GM19023 (cell line): ENCODE measurements at regions not wholly inside any gene's neighbourhood (a gene's known extent, or its start where the extent isn't known, plus 50 kb on each side); places are given as distances from the start of the nearest gene placed in this dataset.

Source experiments
- ATAC-seq: cut with Tn5 transposase; IDR thresholded peaks from one replicate; pipeline ENCODE4 v1.9.1; 2021; ENCODE audit warnings: mild to moderate bottlenecking, moderate library complexity; ENCODE audit not compliant: unreplicated experiment

- no peak for ATAC-seq
Measured at GRCh38 chr20:60310560-60311349, 352.5 kb downstream of the CDH26 start.

- no peak for ATAC-seq
Measured at GRCh38 chr20:60313191-60313590, 355.0 kb downstream of the CDH26 start.

GRCh38 chr20:60313614-60314013, 355.4 kb downstream of the CDH26 start:
- no peak for ATAC-seq

GRCh38 chr20:60314727-60315126, 356.5 kb downstream of the CDH26 start:
- ATAC-seq, result no peak

GRCh38 chr20:60316476-60317158, 358.4 kb downstream of the CDH26 start:
- no peak for ATAC-seq

- no peak for ATAC-seq
Measured at GRCh38 chr20:60317401-60317800, 359.2 kb downstream of the CDH26 start.

- no peak for ATAC-seq
Measured at GRCh38 chr20:60321601-60322000, 363.4 kb downstream of the CDH26 start.

- no peak for ATAC-seq
Measured at GRCh38 chr20:60326821-60327220, 368.6 kb downstream of the CDH26 start.

- no peak for ATAC-seq
Measured at GRCh38 chr20:60327971-60328660, 369.9 kb downstream of the CDH26 start.

- no peak for ATAC-seq
Measured at GRCh38 chr20:60330461-60330860, 372.2 kb downstream of the CDH26 start.

- ATAC-seq, result no peak
Measured at GRCh38 chr20:60331688-60332300, 373.6 kb downstream of the CDH26 start.

- no peak for ATAC-seq
Measured at GRCh38 chr20:60332523-60332922, 374.3 kb downstream of the CDH26 start.

- no peak for ATAC-seq
Measured at GRCh38 chr20:60334911-60335310, 376.7 kb downstream of the CDH26 start.

- no peak for ATAC-seq
Measured at GRCh38 chr20:60338556-60338955, 380.3 kb downstream of the CDH26 start.

GRCh38 chr20:60339738-60340137, 381.5 kb downstream of the CDH26 start:
- no peak for ATAC-seq

- no peak for ATAC-seq
Measured at GRCh38 chr20:60340232-60340631, 382.0 kb downstream of the CDH26 start.

- no peak for ATAC-seq
Measured at GRCh38 chr20:60341062-60341461, 382.8 kb downstream of the CDH26 start.

GRCh38 chr20:60345106-60345505, 386.9 kb downstream of the CDH26 start:
- ATAC-seq, result no peak

- no peak for ATAC-seq
Measured at GRCh38 chr20:60349418-60349817, 391.2 kb downstream of the CDH26 start.

- ATAC-seq, result no peak
Measured at GRCh38 chr20:60352017-60352416, 393.8 kb downstream of the CDH26 start.

- ATAC-seq, result no peak
Measured at GRCh38 chr20:60352596-60352995, 394.4 kb downstream of the CDH26 start.
